Trophoblast cell (in vitro differentiated cells and primary cell): ENCODE measurements at regions not wholly inside any gene's neighbourhood (a gene's known extent, or its start where the extent isn't known, plus 50 kb on each side); places are given as distances from the start of the nearest gene placed in this dataset.
A peak's percentile ranks its signal among the peaks of the same experiment; 100 is the strongest.

Experiments used
- DNase-seq, 2 donors: peaks; one replicate each; pipeline ENCODE4 v3.0.0-alpha.2; 2016
- H2AFZ ChIP-seq: 2 replicates; pipeline ENCODE4 v1.6.1; 2013; ENCODE audit warnings: low read length, moderate library complexity, mild to moderate bottlenecking; ENCODE audit not compliant: insufficient read depth, poor library complexity
- H2AK5ac ChIP-seq: 2 replicates; pipeline ENCODE4 v1.6.1; 2013; ENCODE audit warnings: mild to moderate bottlenecking, low read length
- H2BK120ac ChIP-seq: 2 replicates; pipeline ENCODE4 v1.6.1; 2013; ENCODE audit warnings: low read length, mild to moderate bottlenecking, moderate library complexity; ENCODE audit not compliant: insufficient read depth, poor library complexity
- H2BK12ac ChIP-seq: 2 replicates; pipeline ENCODE4 v1.6.1; 2013; ENCODE audit warnings: mild to moderate bottlenecking, low read length, moderate library complexity
- H2BK5ac ChIP-seq: 2 replicates; pipeline ENCODE4 v1.6.1; 2013; ENCODE audit warnings: low read length, low read depth, moderate library complexity, mild to moderate bottlenecking; ENCODE audit not compliant: poor library complexity
- H3K14ac ChIP-seq: 2 replicates; pipeline ENCODE4 v1.6.1; 2013; ENCODE audit warnings: mild to moderate bottlenecking, low read length
- H3K18ac ChIP-seq: 2 replicates; pipeline ENCODE4 v1.6.1; 2013; ENCODE audit warnings: mild to moderate bottlenecking, low read length
- H3K23ac ChIP-seq: 2 replicates; pipeline ENCODE4 v1.6.1; 2013; ENCODE audit warnings: low read length
- H3K27ac ChIP-seq: 2 replicates; pipeline ENCODE4 v1.5.1; 2013; ENCODE audit warnings: low read depth, mild to moderate bottlenecking, inconsistent platforms, low read length, moderate library complexity
- H3K27me3 ChIP-seq: 2 replicates; pipeline ENCODE4 v1.6.1; 2013; ENCODE audit warnings: inconsistent platforms, mild to moderate bottlenecking, low read length, moderate library complexity; ENCODE audit not compliant: insufficient read depth
- H3K36me3 ChIP-seq, 2 experiments: 1 replicate in 1 of 2; 2 replicates in 1 of 2; pipeline ENCODE4 v1.6.1; 2013; ENCODE audit warnings: low read length in 2 of 2, mild to moderate bottlenecking in 2 of 2, moderate library complexity in 1 of 2; ENCODE audit not compliant: insufficient read depth in 2 of 2, control insufficient read depth in 1 of 2
- H3K4ac ChIP-seq: 2 replicates; pipeline ENCODE4 v1.6.1; 2013; ENCODE audit warnings: low read depth, mild to moderate bottlenecking, low read length, moderate library complexity
- H3K4me1 ChIP-seq, 2 experiments: 1 replicate in 1 of 2; 2 replicates in 1 of 2; pipeline ENCODE4 v1.6.1; 2013; ENCODE audit warnings: low read length in 2 of 2, mild to moderate bottlenecking in 2 of 2, moderate library complexity in 1 of 2; ENCODE audit not compliant: insufficient read depth in 2 of 2, control insufficient read depth in 1 of 2
- H3K4me2 ChIP-seq: 2 replicates; pipeline ENCODE4 v1.6.1; 2013; ENCODE audit warnings: inconsistent platforms, mild to moderate bottlenecking, low read length, moderate library complexity
- H3K4me3 ChIP-seq: 2 replicates; pipeline ENCODE4 v1.5.1; 2013; ENCODE audit warnings: mild to moderate bottlenecking, low read depth, low read length, inconsistent platforms
- H3K79me1 ChIP-seq: one replicate; pipeline ENCODE4 v1.6.1; 2013; ENCODE audit warnings: low read length
- H3K79me2 ChIP-seq: 2 replicates; pipeline ENCODE4 v1.6.1; 2013; ENCODE audit warnings: low read length, mild to moderate bottlenecking; ENCODE audit not compliant: control insufficient read depth, insufficient read depth, poor library complexity
- H3K9ac ChIP-seq: 2 replicates; pipeline ENCODE4 v1.6.1; 2013; ENCODE audit warnings: mild to moderate bottlenecking, low read length
- H3K9me3 ChIP-seq: 2 replicates; pipeline ENCODE4 v1.6.1; 2013; ENCODE audit warnings: low read depth, mild to moderate bottlenecking, control low read depth, inconsistent platforms, low read length; ENCODE audit not compliant: insufficient read depth
- H4K12ac ChIP-seq: 2 replicates; pipeline ENCODE4 v1.6.1; 2013; ENCODE audit warnings: low read depth, mild to moderate bottlenecking, low read length, moderate library complexity
- H4K8ac ChIP-seq: 2 replicates; pipeline ENCODE4 v1.6.1; 2013; ENCODE audit warnings: low read depth, mild to moderate bottlenecking, low read length, moderate library complexity
- H4K91ac ChIP-seq: one replicate; pipeline ENCODE4 v1.6.1; 2013; ENCODE audit warnings: low read depth, mild to moderate bottlenecking, low read length, moderate library complexity
- WGBS: extraction: QIAGEN DNeasy Blood & Tissue Kit; methylation state at CpG from one replicate; pipeline ENCODE4 v1.1.7; 2013; ENCODE audit warnings: missing lambda C conversion rate; ENCODE audit not compliant: insufficient read length, insufficient coverage; ENCODE audit errors: extremely low coverage; 5-methylcytosine and 5-hydroxymethylcytosine counted together

GRCh38 chr2:9681427-9681817, 50.6 kb upstream of the YWHAQ start:
- H3K4me1 ChIP-seq, result no peaks in the 10 kb centered on the region
- H2BK5ac ChIP-seq, result no peak overlapping the region
- H3K79me1 ChIP-seq, result peaks cover 2% of the 10 kb centered on the region
- H2AFZ ChIP-seq, result no peak overlapping the region
- H3K9me3 ChIP-seq, result no peaks in the 10 kb centered on the region
- no peaks in the 10 kb centered on the region for H3K79me2 ChIP-seq
- no peak overlapping the region for H3K23ac ChIP-seq
- H3K9ac ChIP-seq, result no peak overlapping the region
- H4K91ac ChIP-seq, result no peak overlapping the region
- no peak overlapping the region for H3K4ac ChIP-seq
- H3K4me2 ChIP-seq, result no peak overlapping the region
- no peak overlapping the region for H3K18ac ChIP-seq
- H4K12ac ChIP-seq, result no peak overlapping the region
- no peak overlapping the region for H3K4me3 ChIP-seq
- H4K8ac ChIP-seq, result no peak overlapping the region
- H3K27me3 ChIP-seq, result no peaks in the 10 kb centered on the region
- H2BK12ac ChIP-seq, result peak overlapping the region; percentile 71
- no peak for DNase-seq
- no CpG with 5 or more reads among the region's 7 CpGs for WGBS
- no peak overlapping the region for H2BK120ac ChIP-seq
- H3K27ac ChIP-seq, result no peak overlapping the region
- H3K14ac ChIP-seq, result no peak overlapping the region
- no peaks in the 10 kb centered on the region for H3K36me3 ChIP-seq
- peak overlapping the region; percentile 29 for H2AK5ac ChIP-seq

GRCh38 chr2:9685637-9686036, 54.8 kb upstream of the YWHAQ start:
- H3K9me3 ChIP-seq, result no peaks in the 10 kb centered on the region
- H3K4me1 ChIP-seq, result peaks cover 3 to 5% of the 10 kb centered on the region in 2 experiments
- H2AFZ ChIP-seq, result no peak overlapping the region
- H3K36me3 ChIP-seq, result no peaks in the 10 kb centered on the region
- H3K4me2 ChIP-seq, result no peak overlapping the region
- DNase-seq, result no peak
- H3K79me2 ChIP-seq, result no peaks in the 10 kb centered on the region
- H3K23ac ChIP-seq, result no peak overlapping the region
- no peak overlapping the region for H2BK5ac ChIP-seq
- H2BK120ac ChIP-seq, result no peak overlapping the region
- no peak overlapping the region for H2BK12ac ChIP-seq
- no CpG with 5 or more reads among the region's 4 CpGs for WGBS
- no peak overlapping the region for H3K14ac ChIP-seq
- H2AK5ac ChIP-seq, result no peak overlapping the region
- peaks cover 4% of the 10 kb centered on the region for H3K79me1 ChIP-seq
- no peak overlapping the region for H3K27ac ChIP-seq
- no peak overlapping the region for H3K18ac ChIP-seq
- H3K27me3 ChIP-seq, result no peaks in the 10 kb centered on the region
- no peak overlapping the region for H3K4ac ChIP-seq
- H4K91ac ChIP-seq, result no peak overlapping the region
- H4K12ac ChIP-seq, result no peak overlapping the region
- no peak overlapping the region for H3K9ac ChIP-seq
- H4K8ac ChIP-seq, result no peak overlapping the region
- no peak overlapping the region for H3K4me3 ChIP-seq

DNA sequence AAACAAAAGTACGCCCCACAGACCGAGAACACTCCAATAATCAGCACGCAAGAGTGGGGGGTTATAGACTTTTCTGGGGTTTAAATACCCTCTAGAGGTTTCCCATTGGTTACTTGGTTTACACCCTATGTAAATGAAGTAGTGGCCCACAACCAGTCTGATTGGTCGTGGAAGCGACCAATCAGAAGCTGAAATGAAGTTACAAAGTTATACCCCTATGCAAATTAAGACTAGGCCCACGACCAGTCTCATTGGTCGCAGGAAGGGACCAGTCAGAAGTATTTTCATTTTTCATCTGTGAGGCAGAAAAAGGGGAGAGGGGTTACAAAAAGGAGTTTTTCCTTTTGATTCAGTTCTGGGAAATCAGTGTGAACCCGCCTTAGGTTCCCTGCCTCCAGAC, 55.3 kb upstream of the YWHAQ start:
- Histone ChIP-seq H3K4me2 (no peak overlapping the region), H2AFZ (no peak overlapping the region), H2BK12ac (no peak overlapping the region), H3K79me2 (no peaks in the 10 kb centered on the region), H3K23ac (no peak overlapping the region), H4K12ac (no peak overlapping the region), H2AK5ac (no peak overlapping the region), H3K36me3 (no peaks in the 10 kb centered on the region), H3K14ac (no peak overlapping the region), H3K18ac (no peak overlapping the region), H3K27ac (no peak overlapping the region), H3K9ac (no peak overlapping the region), H3K9me3 (no peaks in the 10 kb centered on the region), H4K8ac (no peak overlapping the region), H4K91ac (no peak overlapping the region), H3K79me1 (peaks cover 4% of the 10 kb centered on the region), H3K4me3 (no peak overlapping the region), H2BK120ac (no peak overlapping the region), H3K27me3 (no peaks in the 10 kb centered on the region), H3K4me1 (peaks cover 3 to 6% of the 10 kb centered on the region in 2 experiments), H3K4ac (no peak overlapping the region), H2BK5ac (no peak overlapping the region)
- no peak for DNase-seq
- no CpG with 5 or more reads among the region's 8 CpGs for WGBS

- peak overlapping the region; percentile 53 for H3K14ac ChIP-seq
- peak overlapping the region; percentile 6 for H3K4me2 ChIP-seq
- no peak overlapping the region for H4K12ac ChIP-seq
- no peak overlapping the region for H3K23ac ChIP-seq
- H3K36me3 ChIP-seq, result no peaks in the 10 kb centered on the region
- H3K79me2 ChIP-seq, result no peaks in the 10 kb centered on the region
- peak overlapping the region; percentile 42 for H2BK5ac ChIP-seq
- peaks cover 3 to 6% of the 10 kb centered on the region in 2 experiments for H3K4me1 ChIP-seq
- H3K27me3 ChIP-seq, result no peaks in the 10 kb centered on the region
- peak overlapping the region; percentile 70 for H3K27ac ChIP-seq
- no peaks in the 10 kb centered on the region for H3K9me3 ChIP-seq
- H2AFZ ChIP-seq, result peak overlapping the region; percentile 56
- H3K4ac ChIP-seq, result no peak overlapping the region
- H2BK12ac ChIP-seq, result peak overlapping the region; percentile 63
- peaks cover 2% of the 10 kb centered on the region for H3K79me1 ChIP-seq
- peak overlapping the region; percentile 18 for H2BK120ac ChIP-seq
- peak in 1 of 2 donors; percentile 13 for DNase-seq
- H4K8ac ChIP-seq, result peak overlapping the region; percentile 63
- peak overlapping the region; percentile 21 for H2AK5ac ChIP-seq
- H3K18ac ChIP-seq, result peak overlapping the region; percentile 28
- WGBS, result no CpG with 5 or more reads among the region's 7 CpGs
- H4K91ac ChIP-seq, result peak overlapping the region; percentile 66
- no peak overlapping the region for H3K9ac ChIP-seq
- H3K4me3 ChIP-seq, result no peak overlapping the region
Observed at GRCh38 chr2:9690252-9690651, 59.5 kb upstream of the YWHAQ start.
